Stomach (tissue), 8 donors: ENCODE measurements at regions not wholly inside any gene's neighbourhood (a gene's known extent, or its start where the extent isn't known, plus 50 kb on each side); places are given as distances from the start of the nearest gene placed in this dataset.

Source experiments
- DNase-seq, 2 donors: peaks; one replicate each; pipeline versions ENCODE4 v3.0.0 to v3.0.0-alpha.2; 2013 to 2019
- H3K27ac ChIP-seq, 5 donors: fragments of 200-600 bp in 4 of 5; sonication (generic) in 4 of 5; one replicate each; pipeline ENCODE4 v1.5.1; 2013 to 2019; ENCODE audit warnings: mild to moderate bottlenecking in 1 of 5, moderate library complexity in 1 of 5
- H3K27me3 ChIP-seq, 3 donors: fragments of 200-600 bp; sonication (generic); one replicate each; pipeline ENCODE4 v1.5.1; 2017 to 2019; ENCODE audit warnings: mixed run types in 1 of 3
- H3K36me3 ChIP-seq, 4 donors: fragments of 200-600 bp; sonication (generic); 1 replicate in 3 of 4; 2 replicates in 1 of 4; pipeline ENCODE4 v1.5.1; 2016 to 2019
- H3K4me1 ChIP-seq, 4 donors: fragments of 200-600 bp; sonication (generic); one replicate each; pipeline ENCODE4 v1.5.1; 2016 to 2019
- H3K4me3 ChIP-seq, 4 donors: fragments of 200-600 bp; sonication (generic) in 3 of 4; one replicate each; pipeline ENCODE4 v1.5.1; 2016 to 2019; ENCODE audit warnings: mild to moderate bottlenecking in 1 of 4
- H3K9me3 ChIP-seq, 4 donors: fragments of 200-600 bp; sonication (generic); one replicate each; pipeline ENCODE4 v1.5.1; 2016 to 2019
- EP300 ChIP-seq: sonication (generic); formaldehyde crosslinking; IDR thresholded peaks from one replicate; pipeline ENCODE4 v1.6.1; 2017; ENCODE audit warnings: antibody characterized with exemption
- POLR2A ChIP-seq, 4 donors: fragments of 450-650 bp; IDR thresholded peaks; one replicate each; pipeline ENCODE4 v1.6.1; 2016; ENCODE audit warnings: antibody characterized with exemption in 4 of 4, control low read depth in 2 of 4, mild to moderate bottlenecking in 1 of 4, moderate library complexity in 1 of 4
- POLR2AphosphoS5 ChIP-seq, 3 donors: sonication (generic); formaldehyde crosslinking; IDR thresholded peaks; one replicate each; pipeline ENCODE4 v1.6.1; 2016; ENCODE audit warnings: antibody characterized with exemption in 3 of 3
- WGBS, 5 donors: extraction: QIAGEN DNeasy Blood & Tissue Kit in 3 of 5; methylation state at CpG; one replicate each; pipeline versions ENCODE4 v1.1.5 to v1.1.7; 2013 to 2018; 5-methylcytosine and 5-hydroxymethylcytosine counted together
- intact Hi-C: fragments of 100-400 bp; cut with DNase I; formaldehyde crosslinking; loops from one replicate; pipeline ENCODE4 v1.15.1; 2023; ENCODE audit warnings: low total_unique reads
- TF ChIP-seq, protein P1 (sequence below), 7 experiments: fragments of 450-650 bp in 4 of 7; fragments of 200-600 bp in 3 of 7; sonication (generic) in 3 of 7; IDR thresholded peaks; one replicate each; pipeline ENCODE4 v1.5.1; 2016 to 2019; ENCODE audit warnings: antibody characterized with exemption in 7 of 7, control low read depth in 2 of 7, mild to moderate bottlenecking in 1 of 7
- donor health status: healthy with polysubstance abuse.
- donor health status: Bipolar disorder and iron deficiency.
- donor health status: healthy.

DNA sequence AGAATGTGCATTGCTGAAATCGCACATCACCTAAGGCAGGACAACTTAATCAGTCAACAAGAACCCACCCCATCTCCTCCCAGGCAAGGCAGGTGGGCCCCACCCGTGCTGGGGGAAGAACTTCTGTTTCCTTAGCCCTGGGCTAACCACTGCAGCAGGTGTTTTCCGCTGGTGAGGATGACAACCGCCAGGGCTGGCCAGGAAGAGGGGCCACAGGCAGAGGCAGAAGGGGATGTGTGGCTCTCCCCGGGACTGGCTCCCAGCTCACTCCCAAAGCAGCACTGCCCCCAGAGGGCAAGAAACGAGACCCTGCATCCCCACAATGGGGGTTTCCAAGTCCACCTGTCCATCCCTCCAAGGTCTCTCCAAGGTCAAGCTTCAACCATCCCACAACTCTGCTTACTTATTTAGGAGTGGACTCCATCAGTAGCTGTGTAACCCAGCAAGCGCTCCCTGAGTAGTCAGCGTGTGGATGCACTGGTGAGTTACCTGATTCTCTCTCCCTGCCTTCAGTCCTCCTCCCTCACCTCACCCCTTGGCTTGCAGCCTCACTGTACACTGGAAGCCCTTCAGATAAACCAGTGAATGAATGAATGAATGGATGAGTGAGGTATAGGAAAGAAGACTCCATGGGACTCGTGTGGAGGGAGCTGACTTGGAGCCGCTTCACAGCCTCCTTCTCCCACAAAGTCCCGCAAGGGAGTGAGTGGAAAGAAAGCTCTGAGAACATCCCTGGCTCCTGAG, 168.2 kb upstream of the CST7 start:
- DNase-seq = no peak
- Histone ChIP-seq H3K4me3 (no peak overlapping the region), H3K9me3 (peaks cover 0 to 2% (median 0%) of the 10 kb centered on the region in 4 donors), H3K27ac (no peak overlapping the region), H3K27me3 (peaks cover 0 to 7% (median 0%) of the 10 kb centered on the region in 3 donors), H3K4me1 (peaks cover 0 to 9% (median 4%) of the 10 kb centered on the region in 4 donors), H3K36me3 (no peaks in the 10 kb centered on the region)
- WGBS, 5 donors = 61 to 80% (median 71%) methylated on average over 9 to 11 of the region's 11 CpGs
- intact Hi-C loops = no loop called here
- TF ChIP-seq, protein P1, sequence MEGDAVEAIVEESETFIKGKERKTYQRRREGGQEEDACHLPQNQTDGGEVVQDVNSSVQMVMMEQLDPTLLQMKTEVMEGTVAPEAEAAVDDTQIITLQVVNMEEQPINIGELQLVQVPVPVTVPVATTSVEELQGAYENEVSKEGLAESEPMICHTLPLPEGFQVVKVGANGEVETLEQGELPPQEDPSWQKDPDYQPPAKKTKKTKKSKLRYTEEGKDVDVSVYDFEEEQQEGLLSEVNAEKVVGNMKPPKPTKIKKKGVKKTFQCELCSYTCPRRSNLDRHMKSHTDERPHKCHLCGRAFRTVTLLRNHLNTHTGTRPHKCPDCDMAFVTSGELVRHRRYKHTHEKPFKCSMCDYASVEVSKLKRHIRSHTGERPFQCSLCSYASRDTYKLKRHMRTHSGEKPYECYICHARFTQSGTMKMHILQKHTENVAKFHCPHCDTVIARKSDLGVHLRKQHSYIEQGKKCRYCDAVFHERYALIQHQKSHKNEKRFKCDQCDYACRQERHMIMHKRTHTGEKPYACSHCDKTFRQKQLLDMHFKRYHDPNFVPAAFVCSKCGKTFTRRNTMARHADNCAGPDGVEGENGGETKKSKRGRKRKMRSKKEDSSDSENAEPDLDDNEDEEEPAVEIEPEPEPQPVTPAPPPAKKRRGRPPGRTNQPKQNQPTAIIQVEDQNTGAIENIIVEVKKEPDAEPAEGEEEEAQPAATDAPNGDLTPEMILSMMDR (IDR thresholded peaks at IDR 0.05) = no peak
- TF ChIP-seq POLR2AphosphoS5 (IDR thresholded peaks at IDR 0.05) (no peak), POLR2A (IDR thresholded peaks at IDR 0.05) (no peak), EP300 (no peak)

DNA sequence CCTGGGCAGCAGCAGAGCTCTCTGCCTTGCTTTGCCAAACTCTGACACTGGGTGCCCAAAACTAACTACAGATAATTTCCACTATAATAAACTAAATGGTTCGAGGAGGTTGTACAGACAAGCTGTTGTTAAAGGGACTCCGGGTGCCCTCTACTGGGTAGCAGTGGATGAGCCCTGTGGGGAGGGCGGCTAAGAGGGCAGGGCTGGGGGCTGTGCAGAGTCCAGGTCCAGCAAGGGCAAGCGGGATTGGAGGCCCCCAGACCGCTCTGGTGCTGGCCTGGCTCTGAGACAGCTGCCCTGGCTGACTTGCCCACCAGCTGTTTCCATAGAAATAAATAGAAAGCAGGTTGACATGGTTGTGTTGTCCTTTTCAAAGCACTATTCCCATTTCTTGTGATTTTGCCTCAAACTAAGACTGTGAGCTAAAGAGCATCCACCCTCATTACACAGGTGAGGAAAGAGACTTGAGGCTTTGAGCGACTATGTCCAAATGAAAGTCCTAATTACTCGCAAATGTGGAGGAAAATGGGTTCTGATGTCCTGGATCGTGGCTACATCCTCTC, 167.6 kb upstream of the CST7 start:
- peaks cover 0 to 7% (median 0%) of the 10 kb centered on the region in 3 donors for H3K27me3 ChIP-seq
- no peak overlapping the region for H3K27ac ChIP-seq
- no peak overlapping the region for H3K4me3 ChIP-seq
- intact Hi-C loops = no loop called here
- peak in 1 of 2 donors; percentile 51 for DNase-seq
- H3K4me1 ChIP-seq = peaks cover 0 to 9% (median 4%) of the 10 kb centered on the region in 4 donors
- TF ChIP-seq, protein P1 (IDR thresholded peaks at IDR 0.05) = peak in 4 of 7 experiments; percentile 11 to 38 (median 28)
- no peak for TF ChIP-seq POLR2A (IDR thresholded peaks at IDR 0.05)
- H3K9me3 ChIP-seq = no peaks in the 10 kb centered on the region
- H3K36me3 ChIP-seq = no peaks in the 10 kb centered on the region
- 48 to 59% (median 55%) methylated on average over 8 of the region's 8 CpGs for WGBS, 5 donors

DNA sequence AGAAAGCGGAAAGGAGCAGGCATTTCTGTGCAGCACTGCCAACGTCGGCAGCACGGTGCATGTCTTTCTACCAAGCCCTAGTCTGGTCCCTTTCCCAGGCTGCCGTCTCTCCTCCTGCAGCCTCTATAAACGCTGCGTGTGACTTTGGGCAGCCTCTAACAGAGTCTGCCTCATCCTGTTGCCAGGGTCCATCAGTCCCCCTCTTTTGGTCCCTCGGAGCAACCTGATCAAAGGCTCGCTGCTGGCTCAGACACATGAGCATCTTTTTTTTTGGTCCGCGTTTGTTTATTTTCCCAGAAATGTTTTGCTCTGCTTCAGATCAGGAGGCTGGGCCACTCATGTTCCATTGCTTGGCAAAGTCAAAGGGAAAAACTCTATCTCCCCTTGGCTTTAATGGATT, 166.8 kb upstream of the CST7 start:
- no peak for TF ChIP-seq EP300
- TF ChIP-seq, protein P1 (IDR thresholded peaks at IDR 0.05) = no peak
- no peak for TF ChIP-seq POLR2AphosphoS5 (IDR thresholded peaks at IDR 0.05)
- TF ChIP-seq POLR2A (IDR thresholded peaks at IDR 0.05) = no peak
- DNase-seq = no peak

DNA sequence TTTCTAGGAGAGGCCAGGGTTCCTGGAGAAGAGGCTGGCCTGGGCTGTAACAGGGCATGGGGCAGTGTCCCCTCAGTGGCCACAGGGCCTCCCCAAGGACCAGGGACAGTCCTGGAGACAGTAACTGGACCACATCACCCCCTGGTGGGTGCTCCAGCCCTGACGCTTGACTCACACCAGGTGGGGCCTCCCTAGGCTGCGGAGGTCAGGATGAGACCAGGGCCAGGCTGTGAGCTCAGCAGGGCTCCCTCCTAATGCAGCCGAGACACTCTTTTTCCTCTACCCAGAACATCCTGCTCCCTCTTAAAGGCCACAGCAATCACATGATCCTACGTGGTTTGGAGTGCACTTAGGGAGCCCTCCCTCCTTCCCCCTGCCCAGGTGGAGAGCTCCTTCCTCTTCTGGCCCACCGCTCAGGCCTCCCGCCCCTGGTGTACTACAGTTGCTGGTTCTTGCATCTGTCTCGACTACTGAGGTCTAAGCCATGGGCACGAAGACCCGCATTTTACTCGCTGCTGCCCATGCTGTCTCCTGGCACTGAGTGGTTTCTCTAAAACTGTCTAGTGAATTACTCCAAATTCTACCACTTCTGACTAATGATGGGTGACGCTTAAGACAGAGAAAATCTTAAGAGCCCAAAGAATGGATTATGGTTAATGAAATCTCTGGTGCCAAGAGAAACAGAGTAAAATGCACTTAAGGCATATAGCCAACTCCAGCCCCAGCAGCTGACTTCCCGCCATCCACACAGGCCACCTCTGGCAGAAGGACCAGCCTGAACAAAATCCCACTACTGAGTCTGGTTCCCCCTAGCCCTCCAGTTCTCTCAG, 166.1 kb upstream of the CST7 start:
- DNase-seq = no peak

More for the DNA sequence above, 166.8 kb upstream of the CST7 start:
- Histone ChIP-seq H3K4me3 (no peak overlapping the region), H3K27me3 (peaks cover 0 to 7% (median 0%) of the 10 kb centered on the region in 3 donors), H3K27ac (no peak overlapping the region), H3K36me3 (no peaks in the 10 kb centered on the region), H3K9me3 (no peaks in the 10 kb centered on the region), H3K4me1 (peaks cover 0 to 9% (median 4%) of the 10 kb centered on the region in 4 donors)
- 64 to 83% (median 71%) methylated on average over 11 of the region's 11 CpGs for WGBS, 5 donors
- intact Hi-C loops = no loop called here

More for the DNA sequence above, 166.1 kb upstream of the CST7 start:
- intact Hi-C loops = no loop called here
- Histone ChIP-seq H3K27ac (no peak overlapping the region), H3K27me3 (peaks cover 0 to 7% (median 0%) of the 10 kb centered on the region in 3 donors), H3K4me1 (peaks cover 0 to 9% (median 4%) of the 10 kb centered on the region in 4 donors), H3K36me3 (no peaks in the 10 kb centered on the region), H3K9me3 (no peaks in the 10 kb centered on the region), H3K4me3 (no peak overlapping the region)
- 73 to 83% (median 74%) methylated on average over 10 to 12 of the region's 12 CpGs for WGBS, 5 donors
- no peak for TF ChIP-seq POLR2A (IDR thresholded peaks at IDR 0.05)
- TF ChIP-seq, protein P1 (IDR thresholded peaks at IDR 0.05) = no peak
- no peak for TF ChIP-seq EP300
- TF ChIP-seq POLR2AphosphoS5 (IDR thresholded peaks at IDR 0.05) = no peak
